Panc1 (cell line): ENCODE measurements at regions not wholly inside any gene's neighbourhood (a gene's known extent, or its start where the extent isn't known, plus 50 kb on each side); places are given as distances from the start of the nearest gene placed in this dataset.

Source experiments
- CTCF ChIP-seq: fragments of 450-650 bp; IDR thresholded peaks from 2 replicates; pipeline ENCODE4 v1.5.1; 2017; ENCODE audit warnings: mild to moderate bottlenecking
- SIN3A ChIP-seq: IDR thresholded peaks from 2 replicates; pipeline ENCODE4 v1.6.1; 2012; ENCODE audit warnings: low read depth, mild to moderate bottlenecking, low read length, moderate library complexity, borderline replicate concordance; ENCODE audit not compliant: insufficient read depth

GRCh38 chr3:5576277-5577011 is 388.9 kb downstream of the EDEM1 start:
- TF ChIP-seq SIN3A, result no peak
- no peak for TF ChIP-seq CTCF
